PC-9 (cell line): ENCODE measurements at regions not wholly inside any gene's neighbourhood (a gene's known extent, or its start where the extent isn't known, plus 50 kb on each side); places are given as distances from the start of the nearest gene placed in this dataset.

Experiments
- BruUV-seq: library from RNA; stranded (reverse); fragments of 400-500 nt; replicated peaks from 2 replicates; lab custom pipeline; 2021; lab: Mats Ljungman, UMichigan
- CTCF ChIA-PET: fragments of 300-600 bp; sonication (Branson Sonifier 250); formaldehyde crosslinking; loops from one replicate; lab custom pipeline; 2022; ENCODE audit warnings: antibody characterized with exemption; lab: Charles Lee
- POLR2A ChIA-PET: fragments of 300-600 bp; sonication (Branson Sonifier 250); formaldehyde crosslinking; loops from one replicate; lab custom pipeline; 2022; ENCODE audit warnings: antibody characterized with exemption; ENCODE audit not compliant: unreplicated experiment; lab: Charles Lee
- DNase-seq, 2 experiments: peaks; one replicate each; pipeline versions ENCODE4 v3.0.0 to v3.0.0-alpha.2; 2015 to 2022; ENCODE audit warnings: mixed read lengths in 1 of 2
- H2AFZ ChIP-seq: fragments of 200-600 bp; sonication (generic); 2 replicates; pipeline ENCODE4 v1.8.1; 2017; ENCODE audit warnings: antibody characterized with exemption
- H3F3A ChIP-seq: fragments of 200-600 bp; sonication (generic); 2 replicates; pipeline ENCODE4 v1.8.1; 2017; ENCODE audit warnings: antibody characterized with exemption, mild to moderate bottlenecking, low read depth; ENCODE audit not compliant: insufficient read depth
- H3K27ac ChIP-seq: fragments of 200-600 bp; sonication (generic); 2 replicates; pipeline ENCODE4 v1.6.1; 2016; ENCODE audit warnings: mixed run types
- H3K27me3 ChIP-seq: fragments of 200-600 bp; sonication (generic); 2 replicates; pipeline ENCODE4 v1.6.1; 2016; ENCODE audit warnings: low read depth, mixed run types; ENCODE audit not compliant: insufficient read depth
- H3K36me3 ChIP-seq: fragments of 200-600 bp; sonication (generic); 2 replicates; pipeline ENCODE4 v1.6.1; 2016; ENCODE audit warnings: low read depth, mixed run types
- H3K4me1 ChIP-seq: fragments of 200-600 bp; sonication (generic); replicated peaks from 2 replicates; pipeline ENCODE4 v1.6.1; 2016; ENCODE audit warnings: mixed run types; ENCODE audit not compliant: insufficient read depth
- H3K4me2 ChIP-seq: fragments of 200-600 bp; sonication (generic); 2 replicates; pipeline ENCODE4 v1.6.1; 2017; ENCODE audit warnings: mixed run types
- H3K4me3 ChIP-seq: fragments of 200-600 bp; sonication (generic); 2 replicates; pipeline ENCODE4 v1.6.1; 2016; ENCODE audit warnings: mixed run types
- H3K79me2 ChIP-seq: fragments of 200-600 bp; sonication (generic); 2 replicates; pipeline ENCODE4 v1.6.1; 2017; ENCODE audit warnings: low read depth, mixed run types
- H3K9me2 ChIP-seq: fragments of 200-600 bp; sonication (generic); 2 replicates; pipeline ENCODE4 v1.8.1; 2017; ENCODE audit warnings: mild to moderate bottlenecking; ENCODE audit not compliant: insufficient read depth
- H3K9me3 ChIP-seq: fragments of 200-600 bp; sonication (generic); 2 replicates; pipeline ENCODE4 v1.8.1; 2016; ENCODE audit warnings: low read depth; ENCODE audit not compliant: insufficient read depth
- H4K20me1 ChIP-seq: fragments of 200-600 bp; sonication (generic); 2 replicates; pipeline ENCODE4 v1.8.1; 2017; ENCODE audit not compliant: insufficient read depth
- EZH2 ChIP-seq: fragments of 200-600 bp; sonication (generic); IDR thresholded peaks from 2 replicates; pipeline ENCODE4 v1.8.0; 2017; ENCODE audit warnings: antibody characterized with exemption, low read depth
- intact Hi-C: fragments of 100-400 bp; cut with micrococcal nuclease; formaldehyde crosslinking; loops from one replicate; pipeline ENCODE4 v1.10.0; 2022; ENCODE audit not compliant: unreplicated experiment
- TF ChIP-seq, protein P1 (sequence below): fragments of 200-600 bp; sonication (generic); conservative IDR thresholded peaks from 2 replicates; pipeline ENCODE4 v1.6.1; 2017; ENCODE audit warnings: mixed run types, antibody characterized with exemption, mild to moderate bottlenecking, moderate library complexity

DNA sequence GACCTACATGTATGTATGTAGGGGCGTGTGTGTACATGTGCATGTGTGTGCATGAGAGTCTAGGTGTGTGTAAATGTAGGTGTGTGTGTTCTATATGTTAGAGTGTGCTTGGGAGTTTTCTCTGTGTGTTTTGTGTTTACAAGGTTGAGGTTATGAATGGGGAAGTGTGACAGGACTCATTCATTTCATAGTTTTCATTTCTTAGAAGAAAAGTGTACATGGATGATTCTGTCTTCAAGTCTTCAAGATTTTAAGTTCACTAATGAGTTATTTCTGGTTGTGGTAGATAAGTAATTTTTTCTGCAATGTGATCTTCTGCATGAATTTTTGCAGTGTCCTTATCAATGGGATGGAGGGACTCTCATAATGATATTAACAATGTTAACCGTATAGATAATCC is 118.2 kb upstream of the SLC10A2 start:
- no peaks in the 10 kb centered on the region for H3F3A ChIP-seq
- H3K27me3 ChIP-seq: no peaks in the 10 kb centered on the region
- ChIA-PET CTCF (no interaction called here), POLR2A (no interaction called here)
- H3K36me3 ChIP-seq: no peaks in the 10 kb centered on the region
- H3K4me2 ChIP-seq: no peak overlapping the region
- H3K4me1 ChIP-seq: no peaks in the 10 kb centered on the region
- no TSS peak for BruUV-seq
- intact Hi-C loops: no loop called here
- no peak overlapping the region for H3K27ac ChIP-seq
- TF ChIP-seq, protein P1, sequence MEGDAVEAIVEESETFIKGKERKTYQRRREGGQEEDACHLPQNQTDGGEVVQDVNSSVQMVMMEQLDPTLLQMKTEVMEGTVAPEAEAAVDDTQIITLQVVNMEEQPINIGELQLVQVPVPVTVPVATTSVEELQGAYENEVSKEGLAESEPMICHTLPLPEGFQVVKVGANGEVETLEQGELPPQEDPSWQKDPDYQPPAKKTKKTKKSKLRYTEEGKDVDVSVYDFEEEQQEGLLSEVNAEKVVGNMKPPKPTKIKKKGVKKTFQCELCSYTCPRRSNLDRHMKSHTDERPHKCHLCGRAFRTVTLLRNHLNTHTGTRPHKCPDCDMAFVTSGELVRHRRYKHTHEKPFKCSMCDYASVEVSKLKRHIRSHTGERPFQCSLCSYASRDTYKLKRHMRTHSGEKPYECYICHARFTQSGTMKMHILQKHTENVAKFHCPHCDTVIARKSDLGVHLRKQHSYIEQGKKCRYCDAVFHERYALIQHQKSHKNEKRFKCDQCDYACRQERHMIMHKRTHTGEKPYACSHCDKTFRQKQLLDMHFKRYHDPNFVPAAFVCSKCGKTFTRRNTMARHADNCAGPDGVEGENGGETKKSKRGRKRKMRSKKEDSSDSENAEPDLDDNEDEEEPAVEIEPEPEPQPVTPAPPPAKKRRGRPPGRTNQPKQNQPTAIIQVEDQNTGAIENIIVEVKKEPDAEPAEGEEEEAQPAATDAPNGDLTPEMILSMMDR: no peak
- no peak for TF ChIP-seq EZH2
- H4K20me1 ChIP-seq: no peaks in the 10 kb centered on the region
- H3K79me2 ChIP-seq: no peaks in the 10 kb centered on the region
- DNase-seq: no peak
- no peaks in the 10 kb centered on the region for H3K9me3 ChIP-seq
- no peak overlapping the region for H2AFZ ChIP-seq
- no peaks in the 10 kb centered on the region for H3K9me2 ChIP-seq
- H3K4me3 ChIP-seq: no peak overlapping the region

DNA sequence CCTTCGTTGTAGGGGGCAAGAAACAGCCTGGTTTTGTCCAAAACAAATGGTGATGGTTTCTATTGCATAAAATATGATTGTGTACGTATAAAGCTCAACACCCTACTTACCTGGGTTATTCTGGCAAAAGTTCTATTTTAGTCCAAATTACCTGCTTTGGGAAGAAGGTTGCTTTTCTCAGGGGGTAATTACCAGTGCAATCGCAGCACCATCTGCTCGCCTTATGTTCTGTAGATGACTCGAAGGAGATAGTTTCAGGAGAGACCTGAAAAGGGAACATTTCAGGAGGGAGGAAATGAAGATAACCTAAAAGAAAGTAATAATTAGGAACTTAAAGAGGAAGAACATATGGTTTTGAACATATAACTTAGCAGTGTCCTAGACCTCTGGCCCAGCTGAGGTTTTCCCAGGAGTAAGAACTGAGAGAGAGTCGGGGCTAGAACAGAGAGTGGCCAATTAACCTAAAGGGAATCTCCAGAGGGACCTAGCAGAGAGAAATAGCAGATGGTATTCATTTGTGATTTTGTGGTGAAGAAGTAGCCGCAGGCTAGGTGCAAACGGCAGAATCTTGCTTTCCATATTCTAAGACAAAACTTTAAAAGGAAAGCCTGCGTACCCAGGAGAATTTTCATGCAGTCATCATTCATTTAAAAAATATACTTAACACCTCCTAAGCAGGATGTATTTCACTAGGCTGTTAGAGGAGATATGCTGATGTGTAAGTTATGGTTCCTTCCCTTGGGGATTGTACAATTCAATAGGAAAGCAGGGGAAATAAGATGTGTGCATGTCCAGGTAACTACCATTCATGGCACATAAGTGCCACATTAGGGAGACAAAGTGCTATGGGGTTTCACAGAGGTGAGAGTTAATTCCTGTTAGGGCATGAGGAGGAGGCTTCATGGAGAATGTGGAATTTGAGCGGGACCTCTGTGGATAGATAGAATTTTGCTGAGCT is 113.0 kb upstream of the SLC10A2 start:
- POLR2A ChIA-PET: no interaction called here
- no TSS peak for BruUV-seq

DNA sequence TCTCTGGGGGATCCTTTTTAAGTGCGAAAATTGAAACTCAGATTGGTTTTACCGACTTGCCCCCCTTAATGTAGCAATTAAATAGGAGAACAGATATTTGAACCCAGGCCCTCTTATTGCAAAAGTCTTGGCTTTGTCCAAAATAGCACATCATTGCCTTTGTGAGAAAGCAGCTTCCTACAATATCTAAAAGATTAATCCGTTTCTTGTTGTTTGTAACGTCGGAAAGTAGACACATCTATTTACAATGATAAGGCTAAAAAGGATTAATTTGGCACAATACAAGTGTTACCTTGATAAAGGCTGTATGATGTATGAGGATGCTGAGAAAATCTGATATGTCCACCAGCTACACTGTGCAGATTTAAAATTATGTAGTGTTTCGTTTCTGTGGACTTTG is 108.7 kb upstream of the SLC10A2 start:
- CTCF ChIA-PET: no interaction called here
- no TSS peak for BruUV-seq
- H3K27me3 ChIP-seq: no peaks in the 10 kb centered on the region
- H3K79me2 ChIP-seq: no peaks in the 10 kb centered on the region
- no peak for DNase-seq
- POLR2A ChIA-PET: interaction anchor here (0.5 kb wide), 1 partner anchor 16 kb away, joined by 4 read pairs; no protein-coding TSS in a partner anchor
- no peak overlapping the region; the same call in 1 of the 2 replicates for H2AFZ ChIP-seq
- no peaks in the 10 kb centered on the region for H3K36me3 ChIP-seq
- intact Hi-C loops: no loop called here
- TF ChIP-seq, protein P1: no peak
- no peak for TF ChIP-seq EZH2
- H3K4me3 ChIP-seq: no peak overlapping the region
- no peak overlapping the region for H3K27ac ChIP-seq
- H3F3A ChIP-seq: no peaks in the 10 kb centered on the region
- H3K4me2 ChIP-seq: no peak overlapping the region
- no peaks in the 10 kb centered on the region for H3K4me1 ChIP-seq
- no peaks in the 10 kb centered on the region for H3K9me2 ChIP-seq
- no peaks in the 10 kb centered on the region for H4K20me1 ChIP-seq
- H3K9me3 ChIP-seq: no peaks in the 10 kb centered on the region

More for the DNA sequence above, 113.0 kb upstream of the SLC10A2 start:
- Histone ChIP-seq H3K36me3 (no peaks in the 10 kb centered on the region), H3K4me3 (no peak overlapping the region), H3K9me2 (no peaks in the 10 kb centered on the region), H4K20me1 (no peaks in the 10 kb centered on the region), H3K79me2 (no peaks in the 10 kb centered on the region), H3K27ac (no peak overlapping the region), H3K4me2 (no peak overlapping the region), H3K9me3 (no peaks in the 10 kb centered on the region), H3K27me3 (no peaks in the 10 kb centered on the region), H2AFZ (no peak overlapping the region), H3F3A (no peaks in the 10 kb centered on the region), H3K4me1 (no peaks in the 10 kb centered on the region)
- intact Hi-C loops: no loop called here
- CTCF ChIA-PET: no interaction called here
- no peak for DNase-seq
- TF ChIP-seq EZH2: no peak
- TF ChIP-seq, protein P1: no peak
